Nephron (organoid): ENCODE measurements at regions not wholly inside any gene's neighbourhood (a gene's known extent, or its start where the extent isn't known, plus 50 kb on each side); places are given as distances from the start of the nearest gene placed in this dataset.

Experiments used
- H3K27ac Mint-ChIP-seq, 3 experiments: 2 replicates each; pipeline ENCODE4 v1.8.0; 2020; ENCODE audit warnings: mixed read lengths in 3 of 3, mild to moderate bottlenecking in 2 of 3, moderate library complexity in 1 of 3
- H3K27me3 Mint-ChIP-seq: 2 replicates; pipeline ENCODE4 v1.8.0; 2021; ENCODE audit warnings: low read depth, mild to moderate bottlenecking, moderate library complexity, mixed read lengths
- H3K36me3 Mint-ChIP-seq: 2 replicates; pipeline ENCODE4 v1.8.0; 2020; ENCODE audit warnings: low read depth, mixed read lengths
- H3K4me1 Mint-ChIP-seq: 2 replicates; pipeline ENCODE4 v1.8.0; 2020; ENCODE audit warnings: mixed read lengths
- H3K4me3 Mint-ChIP-seq, 3 experiments: 2 replicates each; pipeline ENCODE4 v1.8.0; 2020; ENCODE audit warnings: mild to moderate bottlenecking in 3 of 3, mixed read lengths in 3 of 3, moderate library complexity in 2 of 3
- H3K9me3 Mint-ChIP-seq: 2 replicates; pipeline ENCODE4 v1.8.0; 2020; ENCODE audit warnings: mixed read lengths
- TF ChIP-seq, protein P1 (sequence below), 3 experiments: fragments of 200-600 bp; sonication (generic); IDR thresholded peaks; one replicate each; pipeline ENCODE4 v1.5.0; 2021; ENCODE audit warnings: antibody characterized with exemption in 3 of 3; ENCODE audit not compliant: unreplicated experiment in 3 of 3

DNA sequence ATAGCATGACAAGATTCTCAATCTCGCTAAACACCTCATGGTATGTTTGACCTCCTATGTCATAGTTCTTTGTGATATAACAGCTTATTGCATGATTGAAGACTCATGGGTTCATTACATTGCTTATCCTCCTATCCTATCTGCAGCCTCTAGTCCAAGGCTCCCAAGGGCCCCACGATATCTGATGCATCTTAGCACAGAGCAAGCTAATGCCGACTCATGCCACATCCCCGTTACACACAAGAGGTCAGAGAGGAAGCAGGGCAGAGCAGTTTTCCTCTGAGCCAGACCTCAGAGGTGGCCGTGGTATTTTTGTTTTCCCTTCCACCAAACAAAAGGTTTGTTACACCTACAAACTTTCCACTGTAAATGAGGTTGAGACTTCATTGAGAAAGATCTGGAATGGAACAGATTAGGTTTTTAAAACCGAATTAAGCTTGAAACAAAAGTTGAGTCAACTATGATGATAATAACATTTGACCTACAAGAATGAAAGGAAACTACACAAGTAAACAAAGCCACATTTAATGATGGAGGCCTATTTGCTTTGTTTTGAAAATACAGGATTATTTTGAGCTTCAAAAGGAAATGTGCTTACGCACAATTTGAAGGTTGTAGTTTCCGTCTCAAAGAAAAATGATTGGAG, 133.9 kb upstream of the MYLIP start:
- peak overlapping the region in 1 of 3 experiments; percentile 29 for H3K27ac Mint-ChIP-seq
- no peaks in the 10 kb centered on the region for H3K9me3 Mint-ChIP-seq
- H3K36me3 Mint-ChIP-seq, result no peaks in the 10 kb centered on the region
- TF ChIP-seq, protein P1, sequence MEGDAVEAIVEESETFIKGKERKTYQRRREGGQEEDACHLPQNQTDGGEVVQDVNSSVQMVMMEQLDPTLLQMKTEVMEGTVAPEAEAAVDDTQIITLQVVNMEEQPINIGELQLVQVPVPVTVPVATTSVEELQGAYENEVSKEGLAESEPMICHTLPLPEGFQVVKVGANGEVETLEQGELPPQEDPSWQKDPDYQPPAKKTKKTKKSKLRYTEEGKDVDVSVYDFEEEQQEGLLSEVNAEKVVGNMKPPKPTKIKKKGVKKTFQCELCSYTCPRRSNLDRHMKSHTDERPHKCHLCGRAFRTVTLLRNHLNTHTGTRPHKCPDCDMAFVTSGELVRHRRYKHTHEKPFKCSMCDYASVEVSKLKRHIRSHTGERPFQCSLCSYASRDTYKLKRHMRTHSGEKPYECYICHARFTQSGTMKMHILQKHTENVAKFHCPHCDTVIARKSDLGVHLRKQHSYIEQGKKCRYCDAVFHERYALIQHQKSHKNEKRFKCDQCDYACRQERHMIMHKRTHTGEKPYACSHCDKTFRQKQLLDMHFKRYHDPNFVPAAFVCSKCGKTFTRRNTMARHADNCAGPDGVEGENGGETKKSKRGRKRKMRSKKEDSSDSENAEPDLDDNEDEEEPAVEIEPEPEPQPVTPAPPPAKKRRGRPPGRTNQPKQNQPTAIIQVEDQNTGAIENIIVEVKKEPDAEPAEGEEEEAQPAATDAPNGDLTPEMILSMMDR (IDR thresholded peaks at IDR 0.05; ENCODE audit: unreplicated experiment in 3 of 3), result no peak
- H3K4me1 Mint-ChIP-seq, result peaks cover 37% of the 10 kb centered on the region
- peaks cover 4% of the 10 kb centered on the region for H3K27me3 Mint-ChIP-seq
- no peak overlapping the region for H3K4me3 Mint-ChIP-seq

DNA sequence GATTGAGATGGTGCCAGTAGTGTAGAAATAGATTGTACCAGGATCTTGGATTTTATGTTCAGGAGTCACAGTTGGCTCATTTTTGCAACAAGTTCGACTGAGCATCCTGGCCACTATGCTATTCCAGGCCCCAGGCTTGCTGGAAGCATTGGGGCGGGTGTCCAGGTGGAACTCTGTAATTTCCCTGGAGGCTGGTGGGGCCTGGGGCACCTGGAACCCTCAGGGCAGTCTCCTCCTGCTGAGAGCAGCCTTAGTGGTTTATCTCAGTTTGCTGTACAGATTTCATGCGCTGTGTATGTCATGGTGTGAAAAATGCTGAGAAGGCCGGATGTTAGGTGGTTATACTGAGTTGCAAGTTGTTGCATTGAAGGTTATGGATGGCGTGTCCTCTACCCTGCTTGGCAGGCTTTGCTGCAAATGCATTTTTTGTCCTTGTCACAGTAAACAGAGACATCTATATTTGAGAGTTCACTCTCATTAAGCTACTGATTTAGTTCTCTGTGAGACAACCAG, 135.1 kb upstream of the MYLIP start:
- Mint-ChIP-seq H3K27me3 (peaks cover 4% of the 10 kb centered on the region), H3K4me3 (no peak overlapping the region), H3K4me1 (peaks cover 32% of the 10 kb centered on the region), H3K27ac (no peak overlapping the region), H3K36me3 (no peaks in the 10 kb centered on the region), H3K9me3 (no peaks in the 10 kb centered on the region)
- TF ChIP-seq, protein P1 (IDR thresholded peaks at IDR 0.05; ENCODE audit: unreplicated experiment in 3 of 3), result no peak

DNA sequence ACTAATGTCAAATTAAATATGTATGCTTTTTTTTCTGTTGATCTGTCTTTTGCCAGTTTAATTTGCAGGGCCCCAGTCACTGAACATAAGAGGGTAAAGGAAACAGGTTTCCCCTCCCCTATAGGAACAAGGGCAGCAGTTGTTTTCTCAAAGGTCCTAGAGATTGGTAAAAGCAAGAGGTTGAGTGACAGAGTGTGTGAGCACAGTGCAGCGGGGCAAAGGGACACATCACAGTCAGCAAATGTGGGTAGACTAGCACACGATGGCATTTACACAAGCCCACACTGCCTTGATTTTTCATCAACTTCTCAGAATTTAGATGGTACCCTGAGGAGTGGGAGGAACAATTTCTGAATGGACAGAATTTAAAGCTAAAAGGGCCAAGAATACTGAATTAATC, 138.7 kb upstream of the MYLIP start:
- Mint-ChIP-seq H3K27ac (no peak overlapping the region), H3K9me3 (no peaks in the 10 kb centered on the region), H3K27me3 (peaks cover 4% of the 10 kb centered on the region), H3K36me3 (no peaks in the 10 kb centered on the region), H3K4me1 (peaks cover 6% of the 10 kb centered on the region), H3K4me3 (no peak overlapping the region)
- TF ChIP-seq, protein P1 (IDR thresholded peaks at IDR 0.05; ENCODE audit: unreplicated experiment in 3 of 3), result no peak

DNA sequence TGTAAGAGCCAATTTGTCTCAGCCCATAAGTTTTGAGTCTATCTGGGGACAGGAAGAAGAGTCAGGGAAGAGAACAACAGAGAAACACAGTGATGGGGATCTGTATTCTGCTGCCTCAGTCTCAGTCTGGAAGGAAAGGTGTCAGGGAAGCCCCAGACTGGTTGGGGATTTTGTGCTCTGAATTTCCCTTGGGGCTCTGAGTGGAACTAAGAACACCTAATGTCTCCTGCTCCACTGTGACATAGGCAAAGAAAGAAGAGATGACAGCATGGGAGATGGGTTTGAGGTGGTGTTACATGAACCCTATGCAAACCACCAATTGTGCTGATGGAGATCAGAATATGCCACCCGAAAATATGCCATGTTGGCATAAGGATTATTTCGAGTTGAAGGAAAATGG, 139.5 kb upstream of the MYLIP start:
- TF ChIP-seq, protein P1 (IDR thresholded peaks at IDR 0.05; ENCODE audit: unreplicated experiment in 3 of 3), result no peak
- Mint-ChIP-seq H3K4me1 (no peaks in the 10 kb centered on the region), H3K27me3 (peaks cover 4% of the 10 kb centered on the region), H3K27ac (no peak overlapping the region), H3K4me3 (no peak overlapping the region), H3K9me3 (no peaks in the 10 kb centered on the region), H3K36me3 (no peaks in the 10 kb centered on the region)

DNA sequence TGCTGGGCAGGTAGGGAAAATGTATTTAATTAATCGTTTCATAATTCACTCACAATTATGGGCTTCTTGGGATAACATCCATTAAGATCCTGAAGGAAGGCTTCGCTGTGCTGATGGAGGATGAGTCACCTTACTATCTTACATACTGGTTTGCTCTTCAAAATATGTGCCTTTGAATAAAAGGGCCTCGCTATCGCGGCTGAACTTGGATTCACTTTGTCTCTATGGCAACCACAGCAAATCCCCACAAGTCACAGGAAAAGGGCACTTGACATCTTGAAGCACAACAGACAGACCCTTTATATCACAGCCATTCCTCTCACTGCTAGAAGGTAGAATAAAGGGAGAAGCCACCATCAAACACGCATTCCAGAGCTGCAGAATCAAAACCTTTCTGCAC, 141.3 kb upstream of the MYLIP start:
- Mint-ChIP-seq H3K36me3 (no peaks in the 10 kb centered on the region), H3K4me3 (no peak overlapping the region), H3K9me3 (no peaks in the 10 kb centered on the region), H3K4me1 (no peaks in the 10 kb centered on the region), H3K27me3 (peaks cover 6% of the 10 kb centered on the region), H3K27ac (no peak overlapping the region)
- TF ChIP-seq, protein P1 (IDR thresholded peaks at IDR 0.05; ENCODE audit: unreplicated experiment in 3 of 3), result no peak

DNA sequence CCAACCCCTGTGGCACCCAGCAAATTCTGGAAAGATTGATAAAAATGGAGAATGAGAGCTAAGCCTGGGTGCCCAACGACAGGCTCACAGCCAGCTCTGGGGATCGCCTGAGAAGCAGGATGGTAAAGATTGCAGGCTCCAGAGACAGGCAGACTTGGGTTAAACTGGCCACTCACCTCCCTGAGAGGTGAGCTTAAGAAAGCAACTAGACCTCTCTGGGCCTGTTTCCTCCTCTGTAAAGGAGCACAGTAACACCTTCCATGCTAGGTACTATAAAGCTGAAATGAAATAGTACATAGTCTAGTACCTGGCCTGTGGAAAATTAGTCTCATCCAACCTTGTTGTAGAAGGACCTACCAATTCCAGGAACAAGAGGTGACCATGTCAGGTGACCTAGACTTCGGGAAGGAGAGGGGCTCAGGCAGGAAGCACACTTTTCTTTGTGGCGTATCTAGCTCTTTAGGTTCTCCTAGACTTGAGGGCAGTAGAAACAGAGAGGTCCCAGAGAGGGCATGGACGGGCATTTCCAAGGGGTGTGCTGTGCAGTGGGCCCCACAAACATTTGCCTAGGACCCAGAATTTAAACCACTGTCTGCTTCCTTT, 142.8 kb upstream of the MYLIP start:
- no peak overlapping the region for H3K27ac Mint-ChIP-seq
- TF ChIP-seq, protein P1 (IDR thresholded peaks at IDR 0.05; ENCODE audit: unreplicated experiment in 3 of 3), result no peak
- no peak overlapping the region for H3K4me3 Mint-ChIP-seq
- no peaks in the 10 kb centered on the region for H3K9me3 Mint-ChIP-seq
- H3K27me3 Mint-ChIP-seq, result peaks cover 5% of the 10 kb centered on the region
- no peaks in the 10 kb centered on the region for H3K36me3 Mint-ChIP-seq
- H3K4me1 Mint-ChIP-seq, result no peaks in the 10 kb centered on the region
